H9 (cell line): ENCODE measurements at regions not wholly inside any gene's neighbourhood (a gene's known extent, or its start where the extent isn't known, plus 50 kb on each side); places are given as distances from the start of the nearest gene placed in this dataset.

Experiments
- DNase-seq: peaks from one replicate; pipeline ENCODE4 v3.0.0-alpha.2; 2017
- H2AFZ ChIP-seq: one replicate; pipeline ENCODE4 v1.6.1; 2013; ENCODE audit warnings: mild to moderate bottlenecking, low read length, control low read depth, moderate library complexity
- H2AK5ac ChIP-seq: 2 replicates; pipeline ENCODE4 v1.6.1; 2013; ENCODE audit warnings: low read length, control low read depth, mixed read lengths; ENCODE audit not compliant: insufficient read length
- H2BK120ac ChIP-seq: one replicate; pipeline ENCODE4 v1.6.1; 2013; ENCODE audit warnings: low read depth, mild to moderate bottlenecking, low read length, control low read depth, inconsistent platforms; ENCODE audit not compliant: poor library complexity, severe bottlenecking
- H2BK12ac ChIP-seq: 2 replicates; pipeline ENCODE4 v1.6.1; 2013; ENCODE audit warnings: low read length, control low read depth, mixed read lengths, low read depth; ENCODE audit not compliant: insufficient read length
- H2BK15ac ChIP-seq: 2 replicates; pipeline ENCODE4 v1.6.1; 2013; ENCODE audit warnings: low read depth, low read length, control low read depth
- H2BK20ac ChIP-seq: one replicate; pipeline ENCODE4 v1.6.1; 2013; ENCODE audit warnings: low read depth, mild to moderate bottlenecking, low read length, control low read depth, inconsistent platforms; ENCODE audit not compliant: poor library complexity, severe bottlenecking
- H2BK5ac ChIP-seq: 2 replicates; pipeline ENCODE4 v1.6.1; 2013; ENCODE audit warnings: low read length, control low read depth, mixed read lengths; ENCODE audit not compliant: insufficient read length
- H3K14ac ChIP-seq: 2 replicates; pipeline ENCODE4 v1.6.1; 2013; ENCODE audit warnings: low read length, control low read depth; ENCODE audit not compliant: insufficient read depth
- H3K18ac ChIP-seq: 2 replicates; pipeline ENCODE4 v1.6.1; 2013; ENCODE audit warnings: low read depth, mild to moderate bottlenecking, mixed read lengths, low read length, control low read depth; ENCODE audit not compliant: insufficient read length
- H3K23ac ChIP-seq: 2 replicates; pipeline ENCODE4 v1.6.1; 2013; ENCODE audit warnings: low read length, control low read depth, mixed read lengths, low read depth; ENCODE audit not compliant: insufficient read length
- H3K23me2 ChIP-seq: 2 replicates; pipeline ENCODE4 v1.6.1; 2013; ENCODE audit warnings: low read depth, mild to moderate bottlenecking, mixed read lengths, low read length, control low read depth; ENCODE audit not compliant: insufficient read length, poor library complexity, severe bottlenecking
- H3K27ac ChIP-seq: 2 replicates; pipeline ENCODE4 v1.5.1; 2013; ENCODE audit warnings: low read length, control low read depth, mixed read lengths, low read depth; ENCODE audit not compliant: insufficient read length
- H3K27me3 ChIP-seq: 2 replicates; pipeline ENCODE4 v1.6.1; 2013; ENCODE audit warnings: low read length, control low read depth, inconsistent platforms; ENCODE audit not compliant: insufficient read depth
- H3K4ac ChIP-seq: 2 replicates; pipeline ENCODE4 v1.6.1; 2013; ENCODE audit warnings: low read depth, mild to moderate bottlenecking, control low read depth, inconsistent platforms, low read length, moderate library complexity
- H3K4me1 ChIP-seq: 2 replicates; pipeline ENCODE4 v1.6.1; 2013; ENCODE audit warnings: low read length, control low read depth, inconsistent platforms; ENCODE audit not compliant: insufficient read depth
- H3K4me2 ChIP-seq: 2 replicates; pipeline ENCODE4 v1.6.1; 2013; ENCODE audit warnings: low read length, control low read depth, mixed read lengths; ENCODE audit not compliant: insufficient read length, insufficient read depth
- H3K56ac ChIP-seq: 2 replicates; pipeline ENCODE4 v1.6.1; 2013; ENCODE audit warnings: low read depth, mild to moderate bottlenecking, mixed read lengths, low read length, control low read depth; ENCODE audit not compliant: insufficient read length
- H3K79me1 ChIP-seq: 2 replicates; pipeline ENCODE4 v1.6.1; 2013; ENCODE audit warnings: low read depth, mild to moderate bottlenecking, moderate library complexity, low read length, control low read depth, inconsistent platforms; ENCODE audit not compliant: insufficient read depth, poor library complexity, severe bottlenecking
- H3K79me2 ChIP-seq: 2 replicates; pipeline ENCODE4 v1.6.1; 2013; ENCODE audit warnings: low read length, control low read depth, inconsistent platforms; ENCODE audit not compliant: insufficient read depth
- H3K9ac ChIP-seq: 2 replicates; pipeline ENCODE4 v1.6.1; 2013; ENCODE audit warnings: low read length, control low read depth, mixed read lengths; ENCODE audit not compliant: insufficient read length; ENCODE audit errors: extremely low read depth
- H3K9me3 ChIP-seq: one replicate; pipeline ENCODE4 v1.6.1; 2013; ENCODE audit warnings: low read depth, low read length, inconsistent platforms; ENCODE audit not compliant: control insufficient read depth
- H3T11ph ChIP-seq: one replicate; pipeline ENCODE4 v1.6.1; 2013; ENCODE audit warnings: mild to moderate bottlenecking, low read length, control low read depth, inconsistent platforms
- H4K20me1 ChIP-seq: one replicate; pipeline ENCODE4 v1.6.1; 2013; ENCODE audit not compliant: control insufficient read depth, insufficient read length, insufficient read depth
- H4K5ac ChIP-seq: 2 replicates; pipeline ENCODE4 v1.6.1; 2013; ENCODE audit warnings: low read depth, mild to moderate bottlenecking, mixed read lengths, low read length, control low read depth; ENCODE audit not compliant: insufficient read length
- H4K8ac ChIP-seq: replicated peaks from 2 replicates; pipeline ENCODE4 v1.6.1; 2013; ENCODE audit warnings: low read length, control low read depth, mixed read lengths, low read depth; ENCODE audit not compliant: insufficient read length
- H4K91ac ChIP-seq: 2 replicates; pipeline ENCODE4 v1.6.1; 2013; ENCODE audit warnings: low read depth, mild to moderate bottlenecking, moderate library complexity, mixed read lengths, low read length, control low read depth; ENCODE audit not compliant: insufficient read length
- H3K27ac Mint-ChIP-seq, 3 experiments: 2 replicates in 2 of 3; 3 replicates in 1 of 3; pipeline ENCODE4 v1.8.0; 2020 to 2021; ENCODE audit warnings: mixed read lengths in 3 of 3, mild to moderate bottlenecking in 1 of 3, moderate library complexity in 1 of 3
- H3K27me3 Mint-ChIP-seq: 2 replicates; pipeline ENCODE4 v1.8.0; 2021; ENCODE audit warnings: low read depth, mild to moderate bottlenecking, moderate library complexity, mixed read lengths
- H3K36me3 Mint-ChIP-seq, 3 experiments: 2 replicates in 2 of 3; 3 replicates in 1 of 3; pipeline ENCODE4 v1.8.0; 2020 to 2021; ENCODE audit warnings: low read depth in 3 of 3, mixed read lengths in 3 of 3; ENCODE audit not compliant: insufficient read depth in 1 of 3
- H3K4me1 Mint-ChIP-seq, 2 experiments: 2 replicates each; pipeline ENCODE4 v1.8.0; 2020; ENCODE audit warnings: mixed read lengths in 2 of 2
- H3K4me3 Mint-ChIP-seq, 2 experiments: 2 replicates in 1 of 2; 3 replicates in 1 of 2; pipeline ENCODE4 v1.8.0; 2020 to 2021; ENCODE audit warnings: mild to moderate bottlenecking in 2 of 2, mixed read lengths in 2 of 2, moderate library complexity in 1 of 2
- H3K9me3 Mint-ChIP-seq, 2 experiments: 2 replicates in 1 of 2; 3 replicates in 1 of 2; pipeline ENCODE4 v1.8.0; 2020; ENCODE audit warnings: mild to moderate bottlenecking in 2 of 2, mixed read lengths in 2 of 2, moderate library complexity in 1 of 2
- WGBS: extraction: QIAGEN DNeasy Blood & Tissue Kit; methylation state at CpG from one replicate; pipeline ENCODE4 v1.1.7; 2013; ENCODE audit warnings: missing lambda C conversion rate, low lambda C conversion rate, mixed read lengths; ENCODE audit not compliant: insufficient read length; ENCODE audit errors: extremely low coverage; 5-methylcytosine and 5-hydroxymethylcytosine counted together
- TF ChIP-seq, protein P1 (sequence below): fragments of 200-600 bp; sonication (generic); conservative IDR thresholded peaks from 3 replicates; pipeline ENCODE4 v1.8.0; 2021; ENCODE audit warnings: antibody characterized with exemption, mild to moderate bottlenecking

DNA sequence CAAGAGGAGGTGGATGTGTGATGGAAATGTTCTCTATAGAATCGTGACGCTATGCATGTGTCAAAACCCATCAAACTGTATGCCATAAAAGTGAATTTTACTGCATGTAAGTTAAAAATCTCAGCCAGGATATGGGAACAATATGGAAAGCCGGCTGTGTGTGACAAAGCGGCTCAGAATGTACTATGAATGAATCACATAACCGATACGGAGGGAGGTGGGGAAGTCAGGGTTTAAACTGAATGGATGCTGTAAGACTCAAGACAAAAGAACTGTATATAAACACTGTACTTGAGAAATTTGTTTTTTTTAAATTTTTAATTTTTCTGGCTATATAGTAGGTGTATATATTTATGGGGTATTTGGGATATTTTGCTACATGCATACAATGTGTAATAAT lies 111.6 kb upstream of the PDE4B start:
- Histone ChIP-seq H3K27ac (no peak overlapping the region), H2AFZ (no peak overlapping the region), H4K8ac (no peak overlapping the region), H3K23ac (no peak overlapping the region), H3K56ac (no peak overlapping the region), H3K18ac (no peak overlapping the region), H2BK120ac (no peak overlapping the region), H3K27me3 (no peaks in the 10 kb centered on the region), H3K9ac (no peak overlapping the region), H3K23me2 (no peaks in the 10 kb centered on the region), H2BK15ac (no peak overlapping the region), H2BK12ac (no peak overlapping the region), H3K79me1 (no peaks in the 10 kb centered on the region), H2AK5ac (no peak overlapping the region), H3K14ac (no peak overlapping the region), H3K4ac (no peak overlapping the region), H3K4me2 (no peak overlapping the region), H4K91ac (no peak overlapping the region), H3K79me2 (no peaks in the 10 kb centered on the region), H3K9me3 (no peaks in the 10 kb centered on the region), H2BK20ac (no peak overlapping the region), H3T11ph (no peak overlapping the region), H3K4me1 (no peaks in the 10 kb centered on the region), H2BK5ac (no peak overlapping the region), H4K20me1 (no peaks in the 10 kb centered on the region), H4K5ac (no peak overlapping the region)
- Mint-ChIP-seq H3K27ac (no peak overlapping the region), H3K27me3 (no peaks in the 10 kb centered on the region; the same call in 1 of the 2 replicates), H3K36me3 (peaks cover 0 to 4% (median under 1%) of the 10 kb centered on the region in 3 experiments; a peak in 2 of 7 replicates), H3K4me3 (no peak overlapping the region), H3K9me3 (peaks cover 4 to 11% of the 10 kb centered on the region in 2 experiments; a peak in 4 of 5 replicates), H3K4me1 (no peaks in the 10 kb centered on the region)
- no peak for DNase-seq
- TF ChIP-seq, protein P1, sequence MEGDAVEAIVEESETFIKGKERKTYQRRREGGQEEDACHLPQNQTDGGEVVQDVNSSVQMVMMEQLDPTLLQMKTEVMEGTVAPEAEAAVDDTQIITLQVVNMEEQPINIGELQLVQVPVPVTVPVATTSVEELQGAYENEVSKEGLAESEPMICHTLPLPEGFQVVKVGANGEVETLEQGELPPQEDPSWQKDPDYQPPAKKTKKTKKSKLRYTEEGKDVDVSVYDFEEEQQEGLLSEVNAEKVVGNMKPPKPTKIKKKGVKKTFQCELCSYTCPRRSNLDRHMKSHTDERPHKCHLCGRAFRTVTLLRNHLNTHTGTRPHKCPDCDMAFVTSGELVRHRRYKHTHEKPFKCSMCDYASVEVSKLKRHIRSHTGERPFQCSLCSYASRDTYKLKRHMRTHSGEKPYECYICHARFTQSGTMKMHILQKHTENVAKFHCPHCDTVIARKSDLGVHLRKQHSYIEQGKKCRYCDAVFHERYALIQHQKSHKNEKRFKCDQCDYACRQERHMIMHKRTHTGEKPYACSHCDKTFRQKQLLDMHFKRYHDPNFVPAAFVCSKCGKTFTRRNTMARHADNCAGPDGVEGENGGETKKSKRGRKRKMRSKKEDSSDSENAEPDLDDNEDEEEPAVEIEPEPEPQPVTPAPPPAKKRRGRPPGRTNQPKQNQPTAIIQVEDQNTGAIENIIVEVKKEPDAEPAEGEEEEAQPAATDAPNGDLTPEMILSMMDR: no peak
- WGBS: no CpG with 5 or more reads among the region's 6 CpGs
